GM19455 (cell line): ENCODE measurements at regions not wholly inside any gene's neighbourhood (a gene's known extent, or its start where the extent isn't known, plus 50 kb on each side); places are given as distances from the start of the nearest gene placed in this dataset.

ENCODE experiments used
- ATAC-seq: cut with Tn5 transposase; IDR thresholded peaks from one replicate; pipeline ENCODE4 v1.9.1; 2021; ENCODE audit not compliant: unreplicated experiment

DNA sequence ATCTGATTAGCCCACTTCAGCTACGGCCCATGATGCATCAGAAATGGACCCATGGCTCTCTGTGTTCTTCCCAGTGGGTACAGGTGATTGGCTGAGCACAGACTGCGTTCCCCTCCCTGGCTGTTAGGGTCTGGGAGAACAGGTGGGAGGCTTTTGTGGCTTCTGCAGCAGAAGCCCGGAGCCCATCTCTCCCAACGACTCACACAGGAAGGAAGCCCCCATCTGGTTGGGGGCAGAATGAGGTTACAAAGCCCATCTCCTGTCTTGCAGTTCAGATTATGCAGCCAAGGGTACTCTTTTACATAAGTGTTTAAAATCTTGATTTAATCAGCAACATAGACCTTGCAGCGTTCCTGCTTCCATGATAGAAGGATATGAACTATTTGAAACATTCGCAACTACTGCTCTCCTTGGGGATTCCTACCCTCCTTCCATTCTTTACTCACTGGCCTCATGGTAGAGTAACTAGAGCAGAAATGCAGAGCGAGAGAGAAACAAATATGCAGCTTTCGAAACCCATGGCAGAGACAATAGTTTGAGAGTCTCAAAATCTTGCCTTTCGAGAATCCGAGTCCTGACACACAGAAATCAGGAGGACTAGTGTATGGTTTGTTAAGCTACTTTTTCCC, 291.3 kb downstream of the TLE3 start:
- ATAC-seq, result no peak

- ATAC-seq, result no peak
Observed at GRCh38 chr15:69807721-69808120, 290.0 kb downstream of the TLE3 start.

- no peak for ATAC-seq
Observed at GRCh38 chr15:69808756-69809155, 289.0 kb downstream of the TLE3 start.

GRCh38 chr15:69809421-69809820, 288.3 kb downstream of the TLE3 start:
- ATAC-seq, result no peak

GRCh38 chr15:69810431-69811354, 287.0 kb downstream of the TLE3 start:
- no peak for ATAC-seq

DNA sequence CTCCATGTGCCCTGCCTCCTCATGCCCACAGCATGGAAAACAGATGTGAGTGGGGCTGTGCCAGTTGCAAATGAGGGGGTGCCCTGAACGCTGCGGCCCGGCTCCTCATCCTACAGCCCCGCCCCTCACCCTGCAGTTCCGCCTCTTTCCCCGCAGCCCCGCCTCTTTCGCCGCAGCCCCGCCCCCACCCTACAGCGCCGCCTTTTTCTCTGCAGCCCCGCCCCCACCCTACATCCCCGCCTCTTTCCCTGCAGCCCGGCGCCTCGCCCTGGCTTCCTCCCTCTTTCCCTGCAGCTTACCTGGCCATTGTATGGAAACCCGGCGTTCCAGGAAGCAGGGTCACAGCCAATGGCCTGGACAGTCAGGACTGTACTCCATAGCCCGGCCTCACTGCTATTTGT, 284.9 kb downstream of the TLE3 start:
- no peak for ATAC-seq

DNA sequence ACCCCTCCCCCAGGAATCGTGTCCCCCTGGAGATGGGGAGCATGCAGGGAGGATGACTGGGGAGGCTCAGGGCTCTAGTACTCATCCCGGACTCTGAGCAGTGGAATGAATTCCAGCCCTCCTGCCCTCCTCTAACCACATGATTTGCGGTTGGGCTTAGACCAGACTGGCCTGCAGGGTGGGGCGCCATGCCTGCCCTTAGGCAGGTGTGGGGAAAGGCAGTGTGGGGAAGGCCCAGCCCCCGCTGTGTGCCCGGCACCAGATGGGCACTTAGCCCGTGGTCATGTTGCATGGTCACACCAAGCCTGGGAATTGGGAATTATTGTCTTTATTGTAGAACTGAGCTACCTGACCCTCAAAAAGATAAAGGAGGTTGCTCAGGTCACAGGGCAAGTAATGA, 283.8 kb downstream of the TLE3 start:
- ATAC-seq, result no peak

DNA sequence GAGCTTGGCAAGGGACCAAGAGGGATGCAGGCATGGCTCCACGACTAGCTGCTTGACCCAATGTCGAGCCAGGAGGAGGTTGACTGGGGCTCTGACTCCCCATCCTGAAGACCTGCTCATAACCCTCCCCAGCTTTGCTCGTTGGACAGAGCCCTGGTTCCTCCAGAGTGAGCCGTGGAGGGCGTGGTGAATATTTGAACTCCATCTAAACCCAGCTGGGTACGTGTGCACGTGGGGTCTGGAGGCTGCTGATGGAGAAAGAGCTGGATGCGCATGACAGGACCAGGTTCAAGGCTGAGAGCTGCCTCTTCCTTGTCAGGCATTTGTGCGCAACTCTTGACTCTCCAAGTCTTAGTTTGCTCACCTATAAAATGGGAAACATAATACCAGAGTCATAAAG, 282.8 kb downstream of the TLE3 start:
- ATAC-seq, result no peak

GRCh38 chr15:69815793-69816192, 281.9 kb downstream of the TLE3 start:
- ATAC-seq, result no peak

- no peak for ATAC-seq
Observed at GRCh38 chr15:69816522-69816921, 281.2 kb downstream of the TLE3 start.

DNA sequence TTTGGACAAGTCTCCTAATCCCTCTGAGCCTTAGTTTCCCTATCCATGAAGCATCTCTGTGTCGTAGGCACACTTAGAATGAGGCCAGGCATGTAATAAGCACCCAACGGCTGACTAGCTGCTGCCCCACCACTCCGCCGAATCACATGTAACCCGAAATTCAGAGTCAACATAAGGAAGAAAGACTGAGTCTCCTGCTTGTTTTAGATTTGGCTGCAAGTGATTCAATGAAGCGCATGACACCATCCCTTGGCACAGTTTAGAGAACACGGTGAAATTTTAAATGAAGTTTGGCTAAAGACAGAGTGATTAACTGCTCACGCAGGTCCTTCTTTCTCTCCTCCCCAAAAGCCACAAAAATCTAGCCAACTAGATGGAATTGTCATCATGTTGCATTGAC, 279.2 kb downstream of the TLE3 start:
- no peak for ATAC-seq

- ATAC-seq, result no peak
Observed at GRCh38 chr15:69819371-69819770, 278.3 kb downstream of the TLE3 start.

- ATAC-seq, result no peak
Observed at GRCh38 chr15:69820819-69821218, 276.9 kb downstream of the TLE3 start.

- no peak for ATAC-seq
Observed at GRCh38 chr15:69823223-69823907, 274.4 kb downstream of the TLE3 start.

GRCh38 chr15:69824075-69824876, 273.4 kb downstream of the TLE3 start:
- ATAC-seq, result no peak

- no peak for ATAC-seq
Observed at GRCh38 chr15:69824877-69825406, 272.8 kb downstream of the TLE3 start.

DNA sequence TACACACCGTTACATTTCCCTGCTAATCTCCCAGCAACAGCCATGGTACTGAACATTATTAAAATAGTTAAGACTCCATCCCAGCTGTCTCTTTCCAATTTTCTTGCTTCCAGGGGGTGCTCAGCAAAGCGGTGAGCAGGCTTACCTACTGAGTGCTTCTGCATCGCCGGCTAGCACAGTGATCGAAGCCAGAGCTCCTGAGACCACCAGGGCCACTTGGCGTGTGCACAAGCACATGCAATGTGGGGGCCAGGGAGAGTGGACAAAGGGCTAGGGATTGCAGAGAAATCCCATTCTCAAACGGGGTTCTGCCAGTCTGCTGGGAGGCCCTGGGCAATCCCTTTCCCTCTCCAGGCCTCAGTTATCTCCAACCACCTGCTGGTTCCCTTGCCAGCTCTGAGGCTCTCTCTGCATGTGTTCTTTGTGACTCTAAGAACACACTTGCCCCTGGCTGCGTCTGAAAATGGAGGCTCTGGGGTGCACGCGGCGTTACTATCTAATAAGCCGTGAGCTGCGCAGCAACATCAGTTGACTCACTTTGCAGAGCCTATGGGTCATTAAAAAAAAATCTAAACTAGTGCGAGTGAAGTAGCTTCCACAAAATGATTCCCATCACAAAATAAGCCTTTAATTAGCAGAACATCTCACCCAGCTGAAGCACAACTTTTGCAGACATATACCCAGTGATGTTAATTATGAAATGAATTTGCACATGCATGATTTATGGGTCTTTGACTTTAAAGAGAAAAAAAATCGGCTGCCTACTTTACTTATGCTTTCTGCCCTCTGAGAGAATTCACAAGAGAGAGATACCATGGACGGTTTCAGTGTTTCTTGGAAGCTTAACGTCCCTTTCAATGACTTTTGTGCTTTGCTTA, 271.5 kb downstream of the TLE3 start:
- no peak for ATAC-seq

DNA sequence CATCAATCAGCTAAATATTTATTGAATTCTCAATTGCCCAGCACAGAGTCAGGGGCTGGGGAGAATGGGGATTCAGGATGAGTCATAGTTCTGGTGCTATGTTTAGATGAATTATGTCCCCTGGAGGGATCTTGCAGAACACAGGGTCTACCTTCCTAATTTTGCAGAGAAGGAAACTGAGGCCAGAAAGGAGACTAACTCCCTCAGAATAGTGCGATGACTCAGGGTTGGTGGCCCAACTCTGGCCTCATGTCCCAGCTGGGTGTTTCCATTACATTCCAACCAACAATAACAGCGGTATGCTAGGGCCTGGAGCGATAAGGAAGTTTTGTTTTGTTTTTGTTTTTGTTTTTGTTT, 270.9 kb downstream of the TLE3 start:
- ATAC-seq, result no peak

DNA sequence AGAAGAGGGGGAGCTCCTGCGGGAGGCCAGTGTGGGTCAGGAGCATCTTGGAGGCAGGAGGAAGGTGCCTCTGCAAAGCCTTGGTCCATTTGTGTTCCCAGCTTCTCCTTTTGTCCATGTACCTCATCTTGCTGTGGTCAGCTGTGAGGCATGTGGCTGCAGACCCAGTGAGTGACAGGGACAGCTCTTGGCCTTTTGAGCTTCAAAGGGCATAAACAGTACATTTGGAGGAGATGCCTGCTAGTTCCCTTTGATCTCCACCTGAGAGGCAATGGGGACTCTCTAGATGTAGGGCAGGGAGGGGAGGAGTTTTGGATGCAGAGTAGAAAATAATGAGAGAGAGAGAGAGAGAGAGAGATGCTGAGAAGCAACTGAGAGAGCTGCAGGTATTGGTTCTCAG, 270.0 kb downstream of the TLE3 start:
- ATAC-seq, result no peak
